Left ventricle myocardium inferior (tissue), 1 donor: ENCODE measurements at regions not wholly inside any gene's neighbourhood (a gene's known extent, or its start where the extent isn't known, plus 50 kb on each side); places are given as distances from the start of the nearest gene placed in this dataset.

ENCODE experiments used
- DNase-seq: peaks from one replicate; pipeline ENCODE4 v3.0.0-alpha.2; 2020
- H3K27ac ChIP-seq: fragments of 200-600 bp; replicated peaks from 2 replicates; pipeline ENCODE4 v1.8.0; 2021
- H3K27me3 ChIP-seq: fragments of 200-600 bp; 2 replicates; pipeline ENCODE4 v1.8.0; 2021; ENCODE audit warnings: low read depth
- H3K36me3 ChIP-seq: fragments of 200-600 bp; 2 replicates; pipeline ENCODE4 v1.8.0; 2021
- H3K4me1 ChIP-seq: fragments of 200-600 bp; 2 replicates; pipeline ENCODE4 v1.8.0; 2021
- H3K4me3 ChIP-seq: fragments of 200-600 bp; 2 replicates; pipeline ENCODE4 v1.8.0; 2021; ENCODE audit warnings: mild to moderate bottlenecking, moderate library complexity
- H3K9me3 ChIP-seq: fragments of 200-600 bp; replicated peaks from 2 replicates; pipeline ENCODE4 v1.8.0; 2021
- CTCF ChIP-seq: fragments of 200-600 bp; IDR thresholded peaks from 2 replicates; pipeline ENCODE4 v1.8.0; 2021; ENCODE audit warnings: antibody characterized with exemption, mild to moderate bottlenecking, borderline replicate concordance
- intact Hi-C: fragments of 100-400 bp; cut with micrococcal nuclease; formaldehyde crosslinking; loops from one replicate; pipeline ENCODE4 v1.11.0; 2022
- donor health status: DM: no; HTN: yes; CAD: no; lungs with severe emphysema.

GRCh38 chr4:158371158-158371557 lies 150.5 kb upstream of the RXFP1 start:
- no peaks in the 10 kb centered on the region for H3K9me3 ChIP-seq
- H3K36me3 ChIP-seq: no peaks in the 10 kb centered on the region
- TF ChIP-seq CTCF: no peak
- intact Hi-C loops: no loop called here
- H3K4me3 ChIP-seq: no peak overlapping the region
- H3K27me3 ChIP-seq: no peaks in the 10 kb centered on the region
- H3K4me1 ChIP-seq: no peaks in the 10 kb centered on the region
- no peak for DNase-seq
- no peak overlapping the region for H3K27ac ChIP-seq

GRCh38 chr4:158374318-158374717 lies 147.4 kb upstream of the RXFP1 start:
- Histone ChIP-seq H3K27me3 (no peaks in the 10 kb centered on the region), H3K4me1 (no peaks in the 10 kb centered on the region), H3K27ac (no peak overlapping the region), H3K4me3 (no peak overlapping the region), H3K9me3 (no peaks in the 10 kb centered on the region), H3K36me3 (no peaks in the 10 kb centered on the region)
- DNase-seq: no peak
- TF ChIP-seq CTCF: no peak
- intact Hi-C loops: no loop called here

GRCh38 chr4:158376106-158376840 lies 145.4 kb upstream of the RXFP1 start:
- intact Hi-C loops: no loop called here
- no peak overlapping the region for H3K27ac ChIP-seq
- no peaks in the 10 kb centered on the region for H3K27me3 ChIP-seq

GRCh38 chr4:158384414-158384813 lies 137.3 kb upstream of the RXFP1 start:
- no peaks in the 10 kb centered on the region for H3K36me3 ChIP-seq

More at GRCh38 chr4:158376106-158376840, 145.4 kb upstream of the RXFP1 start:
- TF ChIP-seq CTCF: no peak
- no peaks in the 10 kb centered on the region for H3K9me3 ChIP-seq
- no peaks in the 10 kb centered on the region for H3K4me1 ChIP-seq
- H3K36me3 ChIP-seq: no peaks in the 10 kb centered on the region
- DNase-seq: no peak
- no peak overlapping the region for H3K4me3 ChIP-seq

GRCh38 chr4:158395343-158395742 lies 126.3 kb upstream of the RXFP1 start:
- Histone ChIP-seq H3K4me3 (no peak overlapping the region), H3K4me1 (no peaks in the 10 kb centered on the region), H3K27me3 (no peaks in the 10 kb centered on the region), H3K36me3 (no peaks in the 10 kb centered on the region), H3K9me3 (no peaks in the 10 kb centered on the region), H3K27ac (no peak overlapping the region)
- intact Hi-C loops: no loop called here
- TF ChIP-seq CTCF: no peak
- DNase-seq: no peak

More at GRCh38 chr4:158384414-158384813, 137.3 kb upstream of the RXFP1 start:
- no peaks in the 10 kb centered on the region for H3K4me1 ChIP-seq
- no peak overlapping the region for H3K4me3 ChIP-seq
- intact Hi-C loops: no loop called here
- H3K9me3 ChIP-seq: no peaks in the 10 kb centered on the region
- DNase-seq: no peak
- H3K27ac ChIP-seq: no peak overlapping the region
- H3K27me3 ChIP-seq: no peaks in the 10 kb centered on the region
- TF ChIP-seq CTCF: no peak
